GM12874 (cell line): ENCODE measurements at regions not wholly inside any gene's neighbourhood (a gene's known extent, or its start where the extent isn't known, plus 50 kb on each side); places are given as distances from the start of the nearest gene placed in this dataset.

Source experiments
- CTCF ChIP-seq: IDR thresholded peaks from 2 replicates; pipeline ENCODE4 v1.5.1; 2011; ENCODE audit warnings: low read depth, mild to moderate bottlenecking, control low read depth, low read length, moderate library complexity; ENCODE audit not compliant: insufficient read depth

GRCh38 chr10:64830869-64831268 lies 1309.7 kb downstream of the REEP3 start:
- TF ChIP-seq CTCF: no peak

GRCh38 chr10:64840341-64840740 lies 1319.1 kb downstream of the REEP3 start:
- no peak for TF ChIP-seq CTCF

- no peak for TF ChIP-seq CTCF
Observed at GRCh38 chr10:64846700-64847099, 1325.5 kb downstream of the REEP3 start.

GRCh38 chr10:64855941-64856340 lies 1334.7 kb downstream of the REEP3 start:
- TF ChIP-seq CTCF: no peak

- TF ChIP-seq CTCF: no peak
Observed at GRCh38 chr10:64859911-64860310, 1338.7 kb downstream of the REEP3 start.

- TF ChIP-seq CTCF: no peak
Observed at GRCh38 chr10:64863836-64864235, 1342.6 kb downstream of the REEP3 start.

GRCh38 chr10:64867501-64867962 lies 1346.3 kb downstream of the REEP3 start:
- no peak for TF ChIP-seq CTCF

- TF ChIP-seq CTCF: no peak
Observed at GRCh38 chr10:64873088-64873487, 1351.9 kb downstream of the REEP3 start.
